ENCODE measurements at regions not wholly inside any gene's neighbourhood (a gene's known extent, or its start where the extent isn't known, plus 50 kb on each side); places are given as distances from the start of the nearest gene placed in this dataset.

DNA sequence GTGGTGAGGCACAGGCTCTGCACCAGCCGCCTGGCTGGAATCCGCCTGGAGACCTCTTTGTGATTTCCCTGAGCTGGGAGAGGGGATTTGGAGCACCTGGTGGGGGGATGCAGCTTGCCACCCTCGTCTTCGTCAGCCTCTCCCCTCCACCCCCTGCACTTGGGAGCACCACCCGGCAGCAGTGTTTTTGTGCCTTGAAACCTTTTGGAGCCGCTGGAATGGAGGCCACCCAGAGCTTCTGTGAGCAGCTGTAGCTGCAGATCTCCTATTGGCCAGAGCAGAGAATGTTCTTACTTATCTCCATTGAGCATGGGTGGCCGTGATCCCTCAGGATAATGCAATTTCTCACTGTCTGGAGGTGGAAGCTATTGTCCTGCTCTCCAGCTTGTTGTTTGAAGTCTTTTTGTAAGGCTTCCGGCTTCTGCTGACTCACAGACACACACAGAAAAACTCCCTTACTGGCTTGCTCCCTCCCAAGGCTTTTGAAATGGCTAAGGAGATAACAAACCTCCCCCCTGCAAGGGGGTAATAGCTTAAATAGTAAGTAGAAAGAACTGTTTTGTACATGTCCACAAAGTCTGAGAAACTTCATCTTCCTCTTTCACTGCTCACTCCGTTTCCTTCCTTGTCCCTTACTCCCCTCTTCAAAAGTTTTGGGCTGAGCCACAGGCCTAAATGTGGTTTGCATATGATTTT lies 271.2 kb downstream of the PRL start (continued):
- TF ChIP-seq, protein P1, sequence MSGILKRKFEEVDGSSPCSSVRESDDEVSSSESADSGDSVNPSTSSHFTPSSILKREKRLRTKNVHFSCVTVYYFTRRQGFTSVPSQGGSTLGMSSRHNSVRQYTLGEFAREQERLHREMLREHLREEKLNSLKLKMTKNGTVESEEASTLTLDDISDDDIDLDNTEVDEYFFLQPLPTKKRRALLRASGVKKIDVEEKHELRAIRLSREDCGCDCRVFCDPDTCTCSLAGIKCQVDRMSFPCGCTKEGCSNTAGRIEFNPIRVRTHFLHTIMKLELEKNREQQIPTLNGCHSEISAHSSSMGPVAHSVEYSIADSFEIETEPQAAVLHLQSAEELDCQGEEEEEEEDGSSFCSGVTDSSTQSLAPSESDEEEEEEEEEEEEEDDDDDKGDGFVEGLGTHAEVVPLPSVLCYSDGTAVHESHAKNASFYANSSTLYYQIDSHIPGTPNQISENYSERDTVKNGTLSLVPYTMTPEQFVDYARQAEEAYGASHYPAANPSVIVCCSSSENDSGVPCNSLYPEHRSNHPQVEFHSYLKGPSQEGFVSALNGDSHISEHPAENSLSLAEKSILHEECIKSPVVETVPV (CRISPR knock-in tag; IDR thresholded peaks at IDR 0.05), result no peak
- no peak for TF ChIP-seq OSR1 (CRISPR knock-in tag; IDR thresholded peaks at IDR 0.05)
- no peak for TF ChIP-seq TOX (CRISPR knock-in tag; IDR thresholded peaks at IDR 0.05; ENCODE audit: borderline replicate concordance)
- TF ChIP-seq, protein P2, sequence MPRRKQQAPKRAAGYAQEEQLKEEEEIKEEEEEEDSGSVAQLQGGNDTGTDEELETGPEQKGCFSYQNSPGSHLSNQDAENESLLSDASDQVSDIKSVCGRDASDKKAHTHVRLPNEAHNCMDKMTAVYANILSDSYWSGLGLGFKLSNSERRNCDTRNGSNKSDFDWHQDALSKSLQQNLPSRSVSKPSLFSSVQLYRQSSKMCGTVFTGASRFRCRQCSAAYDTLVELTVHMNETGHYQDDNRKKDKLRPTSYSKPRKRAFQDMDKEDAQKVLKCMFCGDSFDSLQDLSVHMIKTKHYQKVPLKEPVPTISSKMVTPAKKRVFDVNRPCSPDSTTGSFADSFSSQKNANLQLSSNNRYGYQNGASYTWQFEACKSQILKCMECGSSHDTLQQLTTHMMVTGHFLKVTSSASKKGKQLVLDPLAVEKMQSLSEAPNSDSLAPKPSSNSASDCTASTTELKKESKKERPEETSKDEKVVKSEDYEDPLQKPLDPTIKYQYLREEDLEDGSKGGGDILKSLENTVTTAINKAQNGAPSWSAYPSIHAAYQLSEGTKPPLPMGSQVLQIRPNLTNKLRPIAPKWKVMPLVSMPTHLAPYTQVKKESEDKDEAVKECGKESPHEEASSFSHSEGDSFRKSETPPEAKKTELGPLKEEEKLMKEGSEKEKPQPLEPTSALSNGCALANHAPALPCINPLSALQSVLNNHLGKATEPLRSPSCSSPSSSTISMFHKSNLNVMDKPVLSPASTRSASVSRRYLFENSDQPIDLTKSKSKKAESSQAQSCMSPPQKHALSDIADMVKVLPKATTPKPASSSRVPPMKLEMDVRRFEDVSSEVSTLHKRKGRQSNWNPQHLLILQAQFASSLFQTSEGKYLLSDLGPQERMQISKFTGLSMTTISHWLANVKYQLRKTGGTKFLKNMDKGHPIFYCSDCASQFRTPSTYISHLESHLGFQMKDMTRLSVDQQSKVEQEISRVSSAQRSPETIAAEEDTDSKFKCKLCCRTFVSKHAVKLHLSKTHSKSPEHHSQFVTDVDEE (CRISPR knock-in tag; IDR thresholded peaks at IDR 0.05), result no peak
- TF ChIP-seq ISL1 (CRISPR knock-in tag; IDR thresholded peaks at IDR 0.05), result 0 out of 2 replicates have a peak, but pooled peaks have one; percentile 26
- TF ChIP-seq ZFP30 (CRISPR knock-in tag; IDR thresholded peaks at IDR 0.05), result no peak
- TF ChIP-seq ZNF8 (CRISPR knock-in tag; IDR thresholded peaks at IDR 0.05), result peak; percentile 5; the same call in 1 of the 2 replicates
- TF ChIP-seq ZFP3 (CRISPR knock-in tag; IDR thresholded peaks at IDR 0.05), result no peak
- TF ChIP-seq ARNTL (CRISPR knock-in tag; IDR thresholded peaks at IDR 0.05; ENCODE audit: borderline replicate concordance, low read depth), result no peak
- 0 out of 2 replicates have a peak, but pooled peaks have one; percentile 38 for TF ChIP-seq SNAI2 (CRISPR knock-in tag; IDR thresholded peaks at IDR 0.05)
- no peak for TF ChIP-seq ZC3H10 (CRISPR knock-in tag; IDR thresholded peaks at IDR 0.05)

DNA sequence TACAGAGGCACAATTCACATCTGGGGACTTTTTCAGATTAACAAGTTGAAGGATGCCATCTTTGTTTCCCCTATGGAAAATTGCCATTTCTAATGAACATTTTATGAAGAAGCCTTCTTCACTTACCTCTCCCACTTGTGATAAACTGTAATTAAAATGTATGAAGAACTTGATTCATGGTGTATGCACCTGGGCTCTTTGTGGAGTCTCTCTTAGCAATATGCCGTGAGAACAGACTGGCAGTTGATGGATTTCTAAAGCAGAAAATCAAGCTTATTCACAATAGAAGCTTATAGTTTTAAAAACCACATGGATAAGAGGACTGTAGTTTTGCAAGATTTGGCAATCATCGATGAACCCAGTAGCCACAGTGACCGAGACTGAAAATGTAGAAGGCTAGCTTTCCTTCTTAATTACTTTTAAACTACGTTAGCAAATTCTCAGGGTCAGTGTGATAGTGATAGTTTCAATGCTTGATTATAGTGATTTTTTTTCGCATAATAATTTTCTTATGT lies 270.6 kb downstream of the PRL start:
- no peak for ATAC-seq
- TF ChIP-seq OSR1 (CRISPR knock-in tag; IDR thresholded peaks at IDR 0.05), result no peak
- TF ChIP-seq ZNF8 (CRISPR knock-in tag; IDR thresholded peaks at IDR 0.05), result no peak
- TF ChIP-seq ESRRG (CRISPR knock-in tag; IDR thresholded peaks at IDR 0.05), result no peak
- TF ChIP-seq, protein P2 (CRISPR knock-in tag; IDR thresholded peaks at IDR 0.05), result no peak

DNA sequence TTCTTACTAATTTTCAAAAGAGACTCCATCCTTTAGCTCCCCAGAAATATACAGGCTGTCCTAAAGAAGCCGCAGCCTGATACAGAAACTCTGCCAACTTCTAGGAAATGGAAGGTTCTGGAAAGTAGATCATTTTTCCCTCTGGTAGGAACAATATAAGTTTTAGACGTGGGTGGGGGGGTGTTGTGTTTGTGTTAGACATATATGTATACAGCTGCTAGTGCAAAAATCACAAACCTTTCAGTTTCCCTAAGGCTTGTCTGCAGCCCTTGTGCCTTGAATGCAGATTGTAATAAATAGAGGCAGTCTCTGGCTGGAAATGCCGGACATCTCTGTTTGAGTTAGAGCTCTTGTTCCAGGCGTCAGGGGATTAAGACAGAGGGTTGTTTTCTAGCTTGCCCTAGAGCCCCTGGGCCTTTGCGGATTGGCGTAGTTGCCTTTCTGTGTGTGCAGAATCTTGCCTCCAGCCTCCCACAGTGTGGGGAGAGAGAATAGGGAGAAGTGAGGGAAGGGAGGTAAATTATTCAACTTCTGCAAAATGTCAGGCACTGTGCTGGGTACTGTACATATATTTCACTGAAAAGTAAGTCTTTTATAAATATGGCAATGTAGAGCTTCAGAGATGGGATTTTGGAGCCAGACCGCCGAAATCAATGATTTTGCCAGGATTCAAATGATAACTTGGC lies 269.7 kb downstream of the PRL start:
- ATAC-seq, result no peak
- TF ChIP-seq TCF4 (CRISPR knock-in tag; IDR thresholded peaks at IDR 0.05; ENCODE audit: borderline replicate concordance) (no peak), TOX (CRISPR knock-in tag; IDR thresholded peaks at IDR 0.05; ENCODE audit: borderline replicate concordance) (no peak), ZFP30 (CRISPR knock-in tag; IDR thresholded peaks at IDR 0.05) (no peak), ESRRG (CRISPR knock-in tag; IDR thresholded peaks at IDR 0.05) (no peak), BACH2 (CRISPR knock-in tag; IDR thresholded peaks at IDR 0.05; ENCODE audit: borderline replicate concordance) (no peak), ISL1 (CRISPR knock-in tag; IDR thresholded peaks at IDR 0.05) (no peak), ZC3H10 (CRISPR knock-in tag; IDR thresholded peaks at IDR 0.05) (no peak), RARB (CRISPR knock-in tag; IDR thresholded peaks at IDR 0.05) (no peak)
- TF ChIP-seq, protein P3, sequence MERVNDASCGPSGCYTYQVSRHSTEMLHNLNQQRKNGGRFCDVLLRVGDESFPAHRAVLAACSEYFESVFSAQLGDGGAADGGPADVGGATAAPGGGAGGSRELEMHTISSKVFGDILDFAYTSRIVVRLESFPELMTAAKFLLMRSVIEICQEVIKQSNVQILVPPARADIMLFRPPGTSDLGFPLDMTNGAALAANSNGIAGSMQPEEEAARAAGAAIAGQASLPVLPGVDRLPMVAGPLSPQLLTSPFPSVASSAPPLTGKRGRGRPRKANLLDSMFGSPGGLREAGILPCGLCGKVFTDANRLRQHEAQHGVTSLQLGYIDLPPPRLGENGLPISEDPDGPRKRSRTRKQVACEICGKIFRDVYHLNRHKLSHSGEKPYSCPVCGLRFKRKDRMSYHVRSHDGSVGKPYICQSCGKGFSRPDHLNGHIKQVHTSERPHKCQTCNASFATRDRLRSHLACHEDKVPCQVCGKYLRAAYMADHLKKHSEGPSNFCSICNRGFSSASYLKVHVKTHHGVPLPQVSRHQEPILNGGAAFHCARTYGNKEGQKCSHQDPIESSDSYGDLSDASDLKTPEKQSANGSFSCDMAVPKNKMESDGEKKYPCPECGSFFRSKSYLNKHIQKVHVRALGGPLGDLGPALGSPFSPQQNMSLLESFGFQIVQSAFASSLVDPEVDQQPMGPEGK (CRISPR knock-in tag; IDR thresholded peaks at IDR 0.05; ENCODE audit: borderline replicate concordance), result no peak
- TF ChIP-seq, protein P2 (CRISPR knock-in tag; IDR thresholded peaks at IDR 0.05), result no peak
- TF ChIP-seq, protein P4, sequence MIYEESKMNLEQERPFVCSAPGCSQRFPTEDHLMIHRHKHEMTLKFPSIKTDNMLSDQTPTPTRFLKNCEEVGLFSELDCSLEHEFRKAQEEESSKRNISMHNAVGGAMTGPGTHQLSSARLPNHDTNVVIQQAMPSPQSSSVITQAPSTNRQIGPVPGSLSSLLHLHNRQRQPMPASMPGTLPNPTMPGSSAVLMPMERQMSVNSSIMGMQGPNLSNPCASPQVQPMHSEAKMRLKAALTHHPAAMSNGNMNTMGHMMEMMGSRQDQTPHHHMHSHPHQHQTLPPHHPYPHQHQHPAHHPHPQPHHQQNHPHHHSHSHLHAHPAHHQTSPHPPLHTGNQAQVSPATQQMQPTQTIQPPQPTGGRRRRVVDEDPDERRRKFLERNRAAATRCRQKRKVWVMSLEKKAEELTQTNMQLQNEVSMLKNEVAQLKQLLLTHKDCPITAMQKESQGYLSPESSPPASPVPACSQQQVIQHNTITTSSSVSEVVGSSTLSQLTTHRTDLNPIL (CRISPR knock-in tag; IDR thresholded peaks at IDR 0.05; ENCODE audit: low read depth), result no peak
- TF ChIP-seq, protein P1 (CRISPR knock-in tag; IDR thresholded peaks at IDR 0.05), result no peak
